Activated CD4-positive, alpha-beta memory T cell treated with anti-CD3 and anti-CD28 coated beads for 36 hours (primary cell): ENCODE measurements at regions not wholly inside any gene's neighbourhood (a gene's known extent, or its start where the extent isn't known, plus 50 kb on each side); places are given as distances from the start of the nearest gene placed in this dataset.

Experiments
- CTCF ChIA-PET: fragments of 350-600 bp; sonication (Branson Sonifier 250); formaldehyde crosslinking; loops from one replicate; lab custom pipeline; 2021; ENCODE audit warnings: antibody characterized with exemption, inconsistent platforms; lab: Charles Lee
- POLR2A ChIA-PET: fragments of 350-600 bp; sonication (Branson Sonifier 250); formaldehyde crosslinking; loops from one replicate; lab custom pipeline; 2021; ENCODE audit warnings: antibody characterized with exemption; lab: Charles Lee
- DNase-seq: peaks from one replicate; pipeline ENCODE4 v3.0.0-alpha.2; 2020
- H3K27ac Mint-ChIP-seq: one replicate; pipeline ENCODE4 v1.8.0; 2021; ENCODE audit warnings: mixed read lengths
- H3K27me3 Mint-ChIP-seq: one replicate; pipeline ENCODE4 v1.8.0; 2021; ENCODE audit warnings: mixed read lengths
- H3K36me3 Mint-ChIP-seq: one replicate; pipeline ENCODE4 v1.8.0; 2021; ENCODE audit warnings: mixed read lengths
- H3K4me1 Mint-ChIP-seq: one replicate; pipeline ENCODE4 v1.8.0; 2021; ENCODE audit warnings: low read depth, mixed read lengths
- H3K4me3 Mint-ChIP-seq: one replicate; pipeline ENCODE4 v1.8.0; 2021; ENCODE audit warnings: mild to moderate bottlenecking, mixed read lengths
- H3K9me3 Mint-ChIP-seq: one replicate; pipeline ENCODE4 v1.8.0; 2021; ENCODE audit warnings: mixed read lengths
- intact Hi-C: fragments of 100-400 bp; cut with micrococcal nuclease; formaldehyde crosslinking; loops from one replicate; pipeline ENCODE4 v1.15.1; 2023

- CTCF ChIA-PET, result interaction anchor here (1.4 kb wide), 1 partner anchor 206 kb away, joined by 3 read pairs; no protein-coding TSS in a partner anchor
- Mint-ChIP-seq H3K36me3 (no peaks in the 10 kb centered on the region), H3K9me3 (no peaks in the 10 kb centered on the region), H3K4me3 (no peak overlapping the region), H3K27ac (no peak overlapping the region), H3K4me1 (peaks cover 14% of the 10 kb centered on the region), H3K27me3 (no peaks in the 10 kb centered on the region)
- intact Hi-C loops, result no loop called here
- no peak for DNase-seq
- POLR2A ChIA-PET, result interaction anchor here (0.6 kb wide), 1 partner anchor 38 kb away, joined by 3 read pairs; no protein-coding TSS in a partner anchor
These were observed 357.1 kb upstream of the SATB1 start for GRCh38 chr3:18782191-18782590.

DNA sequence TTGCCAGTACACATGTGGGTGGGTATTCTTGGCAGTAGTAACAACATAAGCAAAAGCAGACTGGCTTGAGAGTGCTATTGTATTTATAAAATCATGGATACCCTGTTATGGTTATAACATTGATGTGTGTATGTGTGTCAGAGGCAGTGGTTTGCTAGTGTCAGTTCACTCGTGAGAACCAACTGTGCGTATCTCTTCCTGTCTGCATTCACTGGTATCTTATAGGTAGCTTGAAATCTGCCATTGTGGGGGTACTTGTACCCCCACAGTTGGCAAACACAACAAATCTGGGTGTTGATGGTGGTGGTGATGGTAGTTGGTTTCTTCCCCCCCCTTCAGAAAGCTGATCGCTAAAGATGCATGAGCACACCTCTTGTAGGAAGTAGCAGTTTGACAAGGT is 355.8 kb upstream of the SATB1 start:
- no peaks in the 10 kb centered on the region for H3K9me3 Mint-ChIP-seq
- H3K36me3 Mint-ChIP-seq, result no peaks in the 10 kb centered on the region
- intact Hi-C loops, result no loop called here
- no peak for DNase-seq
- POLR2A ChIA-PET, result no interaction called here
- CTCF ChIA-PET, result no interaction called here
- no peak overlapping the region for H3K4me3 Mint-ChIP-seq
- H3K27ac Mint-ChIP-seq, result no peak overlapping the region
- peaks cover 14% of the 10 kb centered on the region for H3K4me1 Mint-ChIP-seq
- no peaks in the 10 kb centered on the region for H3K27me3 Mint-ChIP-seq

DNA sequence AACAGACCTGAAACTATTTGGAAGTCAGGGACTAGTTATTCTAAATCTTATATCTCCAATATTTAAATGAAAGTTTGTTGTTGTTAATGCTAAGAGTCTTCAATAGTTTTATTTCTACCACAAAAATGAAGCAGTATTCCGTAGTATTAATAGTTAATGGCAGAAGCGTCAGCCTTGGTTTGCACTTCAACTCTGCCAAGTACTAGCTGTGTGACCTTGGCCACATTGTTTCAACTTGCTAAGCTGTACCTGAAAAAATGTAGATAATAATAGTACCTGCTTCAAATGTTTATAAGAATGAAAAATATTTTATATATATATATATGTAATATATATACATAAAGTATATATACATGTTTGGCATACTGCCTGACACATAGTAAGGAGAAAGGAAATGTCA is 354.6 kb upstream of the SATB1 start:
- Mint-ChIP-seq H3K27ac (no peak overlapping the region), H3K4me3 (no peak overlapping the region), H3K4me1 (peaks cover 14% of the 10 kb centered on the region), H3K9me3 (no peaks in the 10 kb centered on the region), H3K36me3 (no peaks in the 10 kb centered on the region), H3K27me3 (no peaks in the 10 kb centered on the region)
- ChIA-PET POLR2A (no interaction called here), CTCF (no interaction called here)
- DNase-seq, result no peak
- intact Hi-C loops, result no loop called here

DNA sequence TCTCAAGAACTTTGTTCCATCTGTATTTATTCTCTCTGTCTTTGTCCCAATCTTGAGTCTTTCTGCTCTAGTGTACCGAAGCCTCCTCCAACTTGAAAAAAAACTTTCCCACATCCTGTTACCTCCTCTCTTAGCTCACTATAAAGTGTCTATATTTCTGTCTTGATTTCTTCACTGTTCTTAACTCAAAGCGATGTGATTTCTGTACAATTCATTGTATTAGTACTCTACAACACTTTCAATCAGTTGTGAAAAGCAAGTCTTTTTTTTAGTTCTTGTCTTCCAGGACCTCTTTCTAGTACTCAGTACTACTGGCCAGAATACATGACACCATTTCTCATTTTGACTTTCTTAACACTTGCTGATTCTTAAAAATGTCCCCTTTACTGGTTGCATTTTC is 353.5 kb upstream of the SATB1 start:
- Mint-ChIP-seq H3K4me3 (no peak overlapping the region), H3K36me3 (no peaks in the 10 kb centered on the region), H3K27ac (no peak overlapping the region), H3K9me3 (no peaks in the 10 kb centered on the region), H3K4me1 (peaks cover 14% of the 10 kb centered on the region), H3K27me3 (no peaks in the 10 kb centered on the region)
- ChIA-PET POLR2A (no interaction called here), CTCF (interaction anchor here (0.9 kb wide), 1 partner anchor 203 kb away, joined by 3 read pairs; no protein-coding TSS in a partner anchor)
- no peak for DNase-seq
- intact Hi-C loops, result no loop called here

- peaks cover 14% of the 10 kb centered on the region for H3K4me1 Mint-ChIP-seq
- ChIA-PET POLR2A (no interaction called here), CTCF (no interaction called here)
- intact Hi-C loops, result no loop called here
- H3K9me3 Mint-ChIP-seq, result no peaks in the 10 kb centered on the region
- no peak for DNase-seq
- H3K27ac Mint-ChIP-seq, result no peak overlapping the region
- H3K4me3 Mint-ChIP-seq, result no peak overlapping the region
- H3K36me3 Mint-ChIP-seq, result no peaks in the 10 kb centered on the region
- no peaks in the 10 kb centered on the region for H3K27me3 Mint-ChIP-seq
These were observed 353.0 kb upstream of the SATB1 start for GRCh38 chr3:18778094-18778493.

- Mint-ChIP-seq H3K27me3 (peaks cover 2% of the 10 kb centered on the region), H3K4me1 (peaks cover 11% of the 10 kb centered on the region), H3K27ac (no peak overlapping the region), H3K4me3 (no peak overlapping the region), H3K9me3 (no peaks in the 10 kb centered on the region), H3K36me3 (no peaks in the 10 kb centered on the region)
- ChIA-PET CTCF (no interaction called here), POLR2A (no interaction called here)
- intact Hi-C loops, result no loop called here
- DNase-seq, result no peak
These were observed 350.4 kb upstream of the SATB1 start for GRCh38 chr3:18775501-18775900.

DNA sequence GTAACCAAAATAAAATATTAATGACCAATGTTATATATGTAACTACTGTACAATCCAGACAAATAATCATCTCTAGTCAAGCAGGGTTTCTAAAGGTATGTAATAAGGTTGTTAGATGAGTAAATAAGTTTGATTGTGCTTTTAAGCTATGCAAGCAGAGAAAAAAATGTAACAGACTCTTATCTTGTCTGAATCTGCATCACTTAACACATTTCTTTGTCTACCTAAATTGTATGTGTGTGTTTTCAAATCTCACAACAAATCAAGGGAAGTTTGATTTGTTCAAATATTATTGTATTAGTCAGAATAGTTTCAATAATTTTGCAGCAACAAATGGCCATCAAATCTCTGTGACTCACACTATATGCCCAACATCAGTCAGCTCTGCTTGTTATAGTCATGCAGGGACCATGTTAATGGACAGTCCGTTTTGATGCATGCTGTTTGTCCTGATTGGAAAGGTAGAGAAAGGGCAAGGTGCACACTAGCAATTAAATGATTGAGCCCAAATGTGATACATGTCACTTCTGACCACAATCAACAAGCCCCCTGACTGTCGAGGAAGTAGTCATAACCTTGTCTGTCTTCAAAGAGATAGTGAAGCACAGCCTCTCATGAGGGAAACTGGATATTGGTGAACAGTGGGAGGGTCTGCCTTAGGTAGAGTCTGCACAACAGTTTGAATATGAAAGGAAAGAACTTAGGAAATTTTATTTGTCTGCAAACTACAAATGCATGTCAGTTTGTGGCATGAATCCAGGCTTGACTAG is 349.4 kb upstream of the SATB1 start:
- peaks cover 11% of the 10 kb centered on the region for H3K4me1 Mint-ChIP-seq

GRCh38 chr3:18772699-18773305 is 347.7 kb upstream of the SATB1 start:
- Mint-ChIP-seq H3K27ac (no peak overlapping the region), H3K27me3 (peaks cover 2% of the 10 kb centered on the region), H3K9me3 (no peaks in the 10 kb centered on the region), H3K4me3 (no peak overlapping the region), H3K36me3 (no peaks in the 10 kb centered on the region), H3K4me1 (no peaks in the 10 kb centered on the region)
- POLR2A ChIA-PET, result no interaction called here
- DNase-seq, result no peak
- CTCF ChIA-PET, result interaction anchor here (2.0 kb wide), 1 partner anchor 14 kb away, joined by 6 read pairs; no protein-coding TSS in a partner anchor
- intact Hi-C loops, result no loop called here

More for the DNA sequence above, 349.4 kb upstream of the SATB1 start:
- no peak for DNase-seq
- intact Hi-C loops, result no loop called here
- Mint-ChIP-seq H3K27ac (no peak overlapping the region), H3K4me3 (no peak overlapping the region), H3K36me3 (no peaks in the 10 kb centered on the region), H3K27me3 (peaks cover 2% of the 10 kb centered on the region), H3K9me3 (no peaks in the 10 kb centered on the region)
- POLR2A ChIA-PET, result no interaction called here
- CTCF ChIA-PET, result no interaction called here

GRCh38 chr3:18771931-18772330 is 346.8 kb upstream of the SATB1 start:
- H3K27ac Mint-ChIP-seq, result no peak overlapping the region
- no peaks in the 10 kb centered on the region for H3K36me3 Mint-ChIP-seq
- H3K4me3 Mint-ChIP-seq, result no peak overlapping the region
- POLR2A ChIA-PET, result no interaction called here
- CTCF ChIA-PET, result interaction anchor here (2.0 kb wide), 1 partner anchor 13 kb away, joined by 6 read pairs; no protein-coding TSS in a partner anchor
- H3K27me3 Mint-ChIP-seq, result peaks cover 2% of the 10 kb centered on the region
- intact Hi-C loops, result no loop called here
- no peak for DNase-seq
- H3K4me1 Mint-ChIP-seq, result peaks cover under 1% of the 10 kb centered on the region
- no peaks in the 10 kb centered on the region for H3K9me3 Mint-ChIP-seq

DNA sequence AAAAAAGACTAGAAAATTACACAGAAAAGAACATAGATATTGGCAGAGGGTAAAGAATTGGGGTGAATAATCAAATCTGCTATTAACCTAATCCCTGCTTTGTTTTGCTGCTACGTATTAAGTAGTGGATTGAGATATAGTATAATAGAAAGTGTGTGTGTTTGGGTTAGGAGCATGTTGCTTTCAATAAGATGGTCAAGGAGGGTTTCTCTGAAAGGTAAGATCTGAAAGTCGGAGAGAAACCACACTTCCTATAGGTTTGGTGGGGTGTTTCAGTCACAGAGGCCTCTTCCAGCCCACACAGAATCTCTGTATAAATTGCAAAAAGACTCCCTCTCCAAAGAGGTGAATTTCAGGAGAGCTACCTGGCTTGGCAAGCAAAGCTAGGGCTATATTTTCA is 345.7 kb upstream of the SATB1 start:
- Mint-ChIP-seq H3K4me3 (no peak overlapping the region), H3K9me3 (no peaks in the 10 kb centered on the region), H3K36me3 (no peaks in the 10 kb centered on the region), H3K27ac (no peak overlapping the region), H3K4me1 (peaks cover 2% of the 10 kb centered on the region), H3K27me3 (peaks cover 4% of the 10 kb centered on the region)
- intact Hi-C loops, result no loop called here
- CTCF ChIA-PET, result interaction anchor here (2.0 kb wide), 1 partner anchor 12 kb away, joined by 6 read pairs; no protein-coding TSS in a partner anchor
- no peak for DNase-seq
- POLR2A ChIA-PET, result no interaction called here

DNA sequence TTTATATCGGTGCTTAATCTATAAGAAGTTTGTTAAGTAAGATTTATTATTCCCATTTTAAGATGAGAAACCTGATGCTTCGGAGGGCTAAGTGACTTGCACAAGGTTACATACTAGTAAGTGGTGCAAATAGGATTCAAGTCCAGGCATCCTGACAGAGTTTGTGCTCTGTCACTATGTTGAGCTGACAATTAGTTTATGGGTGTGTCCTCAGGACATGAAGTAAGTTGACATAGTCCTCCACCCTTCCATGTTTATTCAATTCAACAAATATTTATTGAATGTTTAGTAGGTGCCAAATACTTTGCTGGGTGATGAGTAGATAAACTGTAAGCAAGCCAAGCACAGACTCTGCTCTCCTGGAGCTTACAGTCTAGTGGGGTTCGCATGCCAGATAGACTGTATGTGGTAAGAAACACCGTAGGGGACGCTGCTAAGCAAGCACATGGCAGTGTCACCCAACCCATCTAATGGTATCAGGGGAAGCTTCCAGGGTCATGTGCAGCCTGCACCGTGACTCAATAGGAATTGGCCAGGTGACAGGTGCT is 342.7 kb upstream of the SATB1 start:
- Mint-ChIP-seq H3K4me3 (no peak overlapping the region), H3K4me1 (peaks cover 2% of the 10 kb centered on the region), H3K9me3 (no peaks in the 10 kb centered on the region), H3K36me3 (no peaks in the 10 kb centered on the region), H3K27me3 (peaks cover 4% of the 10 kb centered on the region), H3K27ac (no peak overlapping the region)
- intact Hi-C loops, result no loop called here
- CTCF ChIA-PET, result no interaction called here
- no peak for DNase-seq
- POLR2A ChIA-PET, result no interaction called here

- ChIA-PET CTCF (interaction anchor here (1.3 to 1.7 kb wide), 2 partner anchors 9 to 221 kb away, joined by 3 to 6 read pairs; no protein-coding TSS in a partner anchor), POLR2A (no interaction called here)
- H3K27ac Mint-ChIP-seq, result no peak overlapping the region
- peaks cover 2% of the 10 kb centered on the region for H3K4me1 Mint-ChIP-seq
- H3K27me3 Mint-ChIP-seq, result peaks cover 4% of the 10 kb centered on the region
- H3K36me3 Mint-ChIP-seq, result no peaks in the 10 kb centered on the region
- intact Hi-C loops, result no loop called here
- no peak for DNase-seq
- H3K4me3 Mint-ChIP-seq, result no peak overlapping the region
- no peaks in the 10 kb centered on the region for H3K9me3 Mint-ChIP-seq
These were observed 341.8 kb upstream of the SATB1 start for GRCh38 chr3:18766974-18767373.
